H1 (cell line): ENCODE measurements at regions not wholly inside any gene's neighbourhood (a gene's known extent, or its start where the extent isn't known, plus 50 kb on each side); places are given as distances from the start of the nearest gene placed in this dataset.

ENCODE experiments used
- CHD7 ChIP-seq: fragments of 300-600 bp; sonication (generic); IDR thresholded peaks from 2 replicates; pipeline ENCODE4 v1.7.1; 2012; ENCODE audit warnings: low read length, moderate library complexity, mild to moderate bottlenecking, inconsistent platforms; ENCODE audit not compliant: insufficient replicate concordance
- CTBP2 ChIP-seq: IDR thresholded peaks from 2 replicates; pipeline ENCODE4 v1.7.0; 2011; ENCODE audit warnings: borderline replicate concordance, mild to moderate bottlenecking, moderate library complexity, mixed read lengths, low read length; ENCODE audit not compliant: insufficient read depth, insufficient read length
- TEAD4 ChIP-seq: IDR thresholded peaks from 2 replicates; pipeline ENCODE4 v1.6.1; 2012; ENCODE audit warnings: low read depth, low read length, inconsistent platforms, mixed read lengths

- TF ChIP-seq CHD7 (no peak), TEAD4 (no peak), CTBP2 (no peak)
Measured at GRCh38 chr12:30414507-30414906, 281.2 kb downstream of the IPO8 start (continued).
